ENCODE measurements at regions not wholly inside any gene's neighbourhood (a gene's known extent, or its start where the extent isn't known, plus 50 kb on each side); places are given as distances from the start of the nearest gene placed in this dataset.

- dilution Hi-C loops (cut with MboI; ENCODE audit: extremely low pct_ligation_motif_present, low sequenced_read_pairs): no loop called here
- no peak overlapping the region for H3K9ac ChIP-seq (ENCODE audit: control insufficient read depth, extremely low read depth, insufficient read depth, low read length)
- no peak overlapping the region for H3K27ac ChIP-seq (ENCODE audit: control insufficient read depth, insufficient read depth, low read length)
- no peaks in the 10 kb centered on the region for H3K4me1 ChIP-seq (ENCODE audit: control insufficient read depth, extremely low read depth, insufficient read depth, low read length)
- no peaks in the 10 kb centered on the region for H3K36me3 ChIP-seq (ENCODE audit: control insufficient read depth in 2 of 2, extremely low read depth in 1 of 2, insufficient read depth in 2 of 2, low read length in 2 of 2)
- no peak for DNase-seq (ENCODE audit: low read depth, low spot score)
- no peaks in the 10 kb centered on the region for H3K27me3 ChIP-seq (ENCODE audit: control insufficient read depth, extremely low read depth, insufficient read depth, low read length)
- no peak overlapping the region for H3K4me3 ChIP-seq (ENCODE audit: control insufficient read depth in 2 of 3, extremely low read depth in 1 of 3, insufficient read depth in 2 of 3, low read depth in 1 of 3, low read length in 3 of 3)
- no peak overlapping the region for H3K4me2 ChIP-seq (ENCODE audit: control insufficient read depth, extremely low read depth, insufficient read depth, low read depth, low read length)
- no peaks in the 10 kb centered on the region for H3K9me3 ChIP-seq (ENCODE audit: control insufficient read depth, low read depth, low read length)
- no peak overlapping the region for H2AFZ ChIP-seq (ENCODE audit: control insufficient read depth, low read length)
- H3K79me2 ChIP-seq (ENCODE audit: control insufficient read depth, insufficient read depth, low read length): no peaks in the 10 kb centered on the region
- TF ChIP-seq EZH2 (IDR thresholded peaks at IDR 0.05; ENCODE audit: low read length) (no peak), CTCF (optimal IDR thresholded peaks at IDR 0.05 in 1 of 3, IDR thresholded peaks at IDR 0.05 in 1 of 3, conservative IDR thresholded peaks at IDR 0.05 in 1 of 3; ENCODE audit: extremely low read depth in 1 of 3, insufficient read depth in 2 of 3, low read length in 3 of 3) (no peak)
- H3K9me1 ChIP-seq (ENCODE audit: control insufficient read depth, extremely low read depth, insufficient read depth, low read length): no peaks in the 10 kb centered on the region
- no peak for FAIRE-seq
- no peaks in the 10 kb centered on the region for H4K20me1 ChIP-seq (ENCODE audit: control insufficient read depth, extremely low read depth, insufficient read depth, low read length)
Observed at GRCh38 chr22:34462795-34463194, 542.5 kb upstream of the LARGE1 start.

GRCh38 chr22:34475886-34476285 lies 555.6 kb upstream of the LARGE1 start:
- TF ChIP-seq CTCF (optimal IDR thresholded peaks at IDR 0.05 in 1 of 3, IDR thresholded peaks at IDR 0.05 in 1 of 3, conservative IDR thresholded peaks at IDR 0.05 in 1 of 3; ENCODE audit: extremely low read depth in 1 of 3, insufficient read depth in 2 of 3, low read length in 3 of 3): no peak
- TF ChIP-seq EZH2 (IDR thresholded peaks at IDR 0.05; ENCODE audit: low read length): no peak
- H3K36me3 ChIP-seq (ENCODE audit: control insufficient read depth in 2 of 2, extremely low read depth in 1 of 2, insufficient read depth in 2 of 2, low read length in 2 of 2): no peaks in the 10 kb centered on the region
- dilution Hi-C loops (cut with MboI; ENCODE audit: extremely low pct_ligation_motif_present, low sequenced_read_pairs): no loop called here
- H3K9me3 ChIP-seq (ENCODE audit: control insufficient read depth, low read depth, low read length): no peaks in the 10 kb centered on the region
- FAIRE-seq (no peak), DNase-seq (ENCODE audit: low read depth, low spot score) (no peak)
- no peak overlapping the region for H2AFZ ChIP-seq (ENCODE audit: control insufficient read depth, low read length)
- H3K9me1 ChIP-seq (ENCODE audit: control insufficient read depth, extremely low read depth, insufficient read depth, low read length): no peaks in the 10 kb centered on the region
- H4K20me1 ChIP-seq (ENCODE audit: control insufficient read depth, extremely low read depth, insufficient read depth, low read length): no peaks in the 10 kb centered on the region
- no peak overlapping the region for H3K4me3 ChIP-seq (ENCODE audit: control insufficient read depth in 2 of 3, extremely low read depth in 1 of 3, insufficient read depth in 2 of 3, low read depth in 1 of 3, low read length in 3 of 3)
- H3K4me1 ChIP-seq (ENCODE audit: control insufficient read depth, extremely low read depth, insufficient read depth, low read length): no peaks in the 10 kb centered on the region
- no peaks in the 10 kb centered on the region for H3K27me3 ChIP-seq (ENCODE audit: control insufficient read depth, extremely low read depth, insufficient read depth, low read length)
- H3K9ac ChIP-seq (ENCODE audit: control insufficient read depth, extremely low read depth, insufficient read depth, low read length): no peak overlapping the region
- H3K79me2 ChIP-seq (ENCODE audit: control insufficient read depth, insufficient read depth, low read length): no peaks in the 10 kb centered on the region
- no peak overlapping the region for H3K27ac ChIP-seq (ENCODE audit: control insufficient read depth, insufficient read depth, low read length)
- H3K4me2 ChIP-seq (ENCODE audit: control insufficient read depth, extremely low read depth, insufficient read depth, low read depth, low read length): no peak overlapping the region

Measured in keratinocyte (primary cell).